NAMALWA (cell line): ENCODE measurements at regions not wholly inside any gene's neighbourhood (a gene's known extent, or its start where the extent isn't known, plus 50 kb on each side); places are given as distances from the start of the nearest gene placed in this dataset.

Experiments
- DNase-seq: peaks from one replicate; pipeline ENCODE4 v3.0.0-alpha.2; 2015; ENCODE audit warnings: low spot score

DNA sequence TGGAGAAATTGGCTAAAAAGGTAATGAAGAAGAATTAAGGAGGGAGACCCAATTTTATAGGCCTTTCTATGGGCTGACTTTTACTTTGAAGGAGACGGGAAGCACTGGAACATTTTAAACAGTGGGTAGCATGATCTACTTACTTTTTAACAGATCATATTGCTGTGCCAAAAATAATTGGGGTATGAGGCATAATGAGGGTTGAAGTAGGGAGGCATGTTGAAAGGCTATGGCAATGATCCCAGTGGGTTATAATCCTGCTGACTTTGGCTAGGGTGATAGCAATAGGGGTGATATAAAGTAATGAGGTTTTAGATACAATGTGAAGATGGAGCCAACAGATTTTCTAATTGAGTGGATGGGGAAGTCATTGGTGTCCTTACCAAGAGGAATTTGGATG, 73.2 kb downstream of the GPR37 start:
- DNase-seq: no peak

DNA sequence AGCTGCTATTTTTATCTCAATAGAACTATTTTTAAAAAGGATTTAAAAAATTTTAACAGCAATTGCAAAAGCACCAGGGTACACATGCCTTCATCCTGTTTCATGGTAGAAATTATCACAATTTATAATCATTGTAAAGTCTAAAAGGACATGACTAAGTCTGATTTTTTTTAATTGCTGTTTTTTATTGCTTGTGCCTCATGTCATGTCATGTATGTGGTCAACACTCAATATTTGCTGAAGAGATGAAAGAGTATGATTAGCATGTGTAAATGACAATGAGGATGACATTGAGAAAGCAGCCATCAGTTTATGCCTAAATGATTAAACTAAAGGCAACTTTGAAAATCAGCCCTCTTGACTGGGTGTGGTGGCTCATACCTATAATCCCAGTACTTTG, 74.8 kb downstream of the GPR37 start:
- no peak for DNase-seq

GRCh38 chr7:124689931-124690330, 75.7 kb downstream of the GPR37 start:
- DNase-seq: no peak

DNA sequence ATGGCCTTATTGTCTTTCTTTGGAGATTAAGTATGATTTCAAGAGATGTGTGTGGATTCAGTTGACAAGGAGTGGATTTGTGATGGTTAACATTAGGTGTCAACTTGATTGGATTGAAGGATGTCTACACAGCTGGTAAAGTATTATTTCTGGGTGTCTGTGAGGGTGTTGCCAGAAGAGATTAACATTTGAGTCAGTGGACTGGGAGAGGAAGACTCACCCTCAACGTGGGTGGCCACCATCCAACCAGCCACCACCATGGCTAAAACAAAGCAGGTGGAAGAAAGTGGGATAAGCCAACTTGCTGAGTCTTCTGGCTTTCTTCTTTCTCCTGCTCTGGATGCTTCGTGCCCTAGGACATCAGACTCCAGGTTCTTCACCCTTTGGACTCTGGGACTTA, 76.1 kb downstream of the GPR37 start:
- DNase-seq: no peak

DNA sequence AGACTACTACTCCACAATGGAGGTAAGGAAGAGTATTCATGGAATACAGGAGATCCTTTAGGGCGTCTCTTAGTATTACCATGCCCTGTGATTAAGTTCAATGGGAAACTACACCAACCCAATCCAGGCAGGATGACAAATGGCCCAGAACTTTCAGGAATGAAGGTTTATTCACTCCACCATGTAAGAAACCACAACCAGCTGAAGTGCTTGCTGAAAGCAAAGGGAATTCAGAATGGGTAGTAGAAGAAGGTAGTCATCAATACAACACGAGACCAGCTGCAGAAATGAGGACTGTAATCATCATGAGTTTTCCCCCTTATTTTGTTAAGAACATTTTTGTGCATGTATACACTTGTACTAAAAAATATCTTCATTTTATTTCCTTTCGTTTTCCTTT, 76.6 kb downstream of the GPR37 start:
- DNase-seq: no peak

DNA sequence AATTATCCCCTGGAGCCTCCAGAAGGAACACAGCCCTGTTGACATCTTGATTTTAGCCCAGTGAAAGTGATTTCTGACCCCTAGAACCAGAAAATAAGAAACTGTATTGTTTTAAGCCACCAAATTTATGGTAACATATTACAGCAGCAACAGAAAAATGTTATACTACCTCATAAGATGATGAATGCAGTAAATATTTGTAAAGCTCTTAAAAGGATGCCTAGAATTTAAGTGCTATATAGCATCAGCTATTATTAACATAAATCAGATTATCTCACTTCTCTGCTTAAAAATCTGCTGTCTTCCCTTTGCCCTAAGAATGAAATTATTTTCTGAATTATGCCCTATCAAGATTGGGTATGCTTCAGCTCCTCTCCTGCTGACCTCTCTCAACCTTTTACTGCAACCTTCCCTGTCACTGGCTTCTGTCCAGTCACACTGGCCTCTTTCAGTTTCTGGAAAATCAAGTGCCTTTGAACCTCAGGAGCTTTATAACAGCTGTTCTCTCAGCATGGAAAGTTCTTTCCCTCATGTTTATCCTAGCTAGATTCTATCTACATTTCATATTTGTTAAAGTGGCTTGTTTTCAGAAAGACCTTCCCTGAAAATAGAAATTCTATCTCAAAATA, 78.9 kb downstream of the GPR37 start:
- no peak for DNase-seq

DNA sequence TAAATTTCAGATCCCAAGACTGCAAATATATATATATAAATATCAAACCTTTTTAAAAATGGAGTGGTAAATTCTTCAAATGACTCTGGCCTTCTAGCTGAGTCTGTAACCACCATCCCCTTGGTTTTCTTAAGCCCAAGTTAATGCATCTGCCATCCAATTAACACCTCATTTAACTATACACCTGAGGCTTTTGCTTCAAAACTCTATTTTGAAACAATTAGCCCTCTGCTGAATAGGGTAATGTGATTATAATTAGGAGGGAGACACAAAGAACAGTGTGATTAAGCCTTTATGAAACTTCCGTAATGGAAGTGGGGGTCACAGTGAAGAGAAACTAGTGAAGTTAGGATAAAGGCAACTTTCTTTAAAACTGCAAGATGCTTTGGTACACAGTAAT, 83.6 kb downstream of the GPR37 start:
- DNase-seq: no peak

GRCh38 chr7:124680304-124680703, 85.3 kb downstream of the GPR37 start:
- DNase-seq: no peak

DNA sequence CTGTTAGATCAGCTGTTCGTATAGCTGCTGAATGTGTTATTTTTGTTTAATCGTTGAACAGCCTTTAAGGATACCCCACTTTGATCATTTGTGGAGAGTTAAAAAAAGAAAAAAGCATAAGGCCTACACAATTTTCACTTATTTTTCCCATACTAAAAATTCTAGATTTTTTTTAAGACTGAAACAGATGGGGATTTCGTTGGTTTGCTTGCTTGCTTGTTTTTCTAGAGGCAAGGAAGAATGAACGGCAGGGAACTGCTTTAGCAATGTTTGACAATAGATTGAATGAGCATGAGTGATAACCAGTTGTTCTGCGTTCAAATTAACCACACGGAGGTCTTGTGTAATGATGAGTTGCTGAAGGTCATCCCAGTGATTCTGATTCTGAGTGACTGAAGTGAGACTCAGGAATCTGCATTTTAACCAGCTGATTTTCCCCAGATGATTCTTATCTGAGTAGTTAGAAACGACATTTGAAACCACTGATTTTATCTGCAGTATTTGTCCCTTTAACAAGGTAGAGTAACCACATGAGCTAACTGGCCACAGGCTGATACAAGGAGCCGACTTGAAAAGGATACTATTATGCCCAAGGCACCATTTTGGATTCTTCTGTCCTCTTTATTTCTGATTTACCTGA, 85.9 kb downstream of the GPR37 start:
- DNase-seq: no peak

- DNase-seq: no peak
Observed at GRCh38 chr7:124679146-124679545, 86.4 kb downstream of the GPR37 start.

GRCh38 chr7:124674451-124674850, 91.1 kb downstream of the GPR37 start:
- no peak for DNase-seq

GRCh38 chr7:124672011-124672410, 93.6 kb downstream of the GPR37 start:
- no peak for DNase-seq

DNA sequence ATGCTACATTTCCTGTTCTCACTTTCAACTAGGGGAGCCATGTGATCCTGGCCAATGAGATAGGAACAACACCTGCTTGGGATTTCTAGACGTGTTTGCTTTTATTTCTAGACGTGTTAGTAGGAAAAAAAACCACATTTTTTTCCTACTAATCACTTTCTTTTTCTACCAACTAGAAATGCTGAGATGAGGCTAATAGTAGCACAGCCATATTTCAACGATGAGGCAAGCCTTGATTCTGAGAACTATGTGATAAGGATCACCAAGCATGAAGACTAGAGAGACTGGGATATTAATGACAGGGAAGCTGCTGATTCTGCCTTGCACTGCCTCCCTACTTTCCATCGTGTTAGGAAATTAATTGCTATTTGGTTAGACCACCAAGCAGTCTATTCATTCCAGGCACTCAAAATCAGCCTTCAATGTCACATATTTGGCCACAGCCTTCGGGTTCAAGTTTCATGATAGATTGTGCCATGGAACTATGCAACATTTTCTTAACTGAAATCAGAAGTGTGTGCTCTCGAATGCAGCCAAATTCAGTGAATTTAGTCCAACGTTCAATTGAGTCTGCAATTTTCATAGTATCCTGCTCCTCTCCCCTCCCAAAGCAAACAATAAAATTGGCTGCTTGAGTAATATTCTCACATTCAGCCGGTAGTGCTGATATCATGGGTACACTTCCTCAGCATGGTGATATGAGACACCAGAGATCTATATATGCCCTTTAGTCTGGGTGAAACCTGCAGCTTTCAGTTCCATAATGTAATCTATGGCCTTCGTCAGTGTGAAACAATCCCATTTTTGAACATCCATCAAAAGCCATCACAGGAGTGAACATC, 98.1 kb downstream of the GPR37 start:
- no peak for DNase-seq

GRCh38 chr7:124662937-124663336, 102.7 kb downstream of the GPR37 start:
- DNase-seq: no peak

- no peak for DNase-seq
Observed at GRCh38 chr7:124662372-124662771, 103.2 kb downstream of the GPR37 start.

DNA sequence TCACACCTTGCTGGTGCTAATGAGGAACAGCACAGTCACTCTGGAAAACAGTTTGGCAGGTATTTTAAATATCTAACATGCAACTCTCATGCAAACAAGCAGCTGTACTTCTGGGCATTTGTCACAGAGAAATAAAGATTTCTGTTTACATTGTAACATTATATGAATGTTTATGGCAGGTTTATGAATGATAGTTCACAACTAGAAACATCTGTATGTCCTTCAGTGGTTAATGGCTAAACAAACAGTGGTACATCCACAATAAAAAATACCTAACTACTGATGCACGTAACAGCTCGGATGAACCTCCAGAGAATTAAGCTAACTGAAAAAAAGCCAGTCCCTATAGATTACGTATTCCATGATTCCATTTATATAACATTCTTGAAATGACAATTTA, 109.6 kb downstream of the GPR37 start:
- DNase-seq: no peak

DNA sequence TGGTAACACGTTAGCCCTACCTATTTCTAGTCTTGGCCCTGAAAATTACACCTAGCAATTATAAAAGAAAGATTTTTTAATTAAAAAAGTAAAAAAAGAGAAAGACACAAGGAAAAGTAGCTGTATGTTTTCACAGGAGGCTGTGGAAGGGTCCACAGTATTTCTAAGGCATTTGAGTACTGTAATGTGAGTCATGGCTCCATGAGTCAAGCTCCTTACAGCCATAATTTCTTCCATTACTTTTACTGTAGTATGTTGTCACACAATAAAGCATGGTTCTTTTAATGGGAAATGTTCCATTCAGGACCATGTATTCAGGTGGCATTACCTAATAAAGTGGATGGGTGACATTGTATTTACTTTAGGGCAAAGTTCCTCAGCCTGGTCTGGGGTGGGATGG, 113.4 kb downstream of the GPR37 start:
- no peak for DNase-seq

GRCh38 chr7:124651136-124651535, 114.5 kb downstream of the GPR37 start:
- no peak for DNase-seq

DNA sequence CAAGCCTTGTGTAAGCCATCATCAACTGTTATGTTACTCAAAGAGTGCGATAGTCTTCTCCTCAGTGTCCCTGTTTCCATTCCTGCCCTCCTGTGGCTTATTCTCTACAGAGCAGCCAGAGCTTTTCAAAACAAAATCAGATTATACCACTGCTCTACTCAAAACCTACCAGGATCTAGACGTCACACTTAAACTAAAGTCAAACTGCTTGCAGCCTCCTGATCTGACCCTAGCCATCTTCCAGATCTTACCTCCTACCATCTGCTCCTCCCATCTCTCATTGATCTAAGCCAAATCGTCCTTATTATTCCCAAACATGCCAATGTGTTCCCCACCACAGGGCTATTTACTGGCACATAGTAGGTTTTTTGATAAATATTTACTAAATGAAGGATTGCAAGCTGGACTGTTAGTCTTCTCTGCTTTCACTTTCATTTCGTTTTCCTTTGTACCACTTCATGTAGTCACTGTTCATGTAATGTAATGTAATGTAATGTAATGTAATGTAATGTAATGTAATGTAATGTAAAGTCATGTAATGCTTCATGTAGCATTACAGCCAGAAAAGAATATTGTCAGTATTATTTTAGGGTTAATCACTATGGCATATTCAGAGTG, 116.1 kb downstream of the GPR37 start:
- peak; percentile 9 for DNase-seq

- no peak for DNase-seq
Observed at GRCh38 chr7:124647630-124648306, 117.8 kb downstream of the GPR37 start.

GRCh38 chr7:124645704-124646103, 119.9 kb downstream of the GPR37 start:
- DNase-seq: no peak

DNA sequence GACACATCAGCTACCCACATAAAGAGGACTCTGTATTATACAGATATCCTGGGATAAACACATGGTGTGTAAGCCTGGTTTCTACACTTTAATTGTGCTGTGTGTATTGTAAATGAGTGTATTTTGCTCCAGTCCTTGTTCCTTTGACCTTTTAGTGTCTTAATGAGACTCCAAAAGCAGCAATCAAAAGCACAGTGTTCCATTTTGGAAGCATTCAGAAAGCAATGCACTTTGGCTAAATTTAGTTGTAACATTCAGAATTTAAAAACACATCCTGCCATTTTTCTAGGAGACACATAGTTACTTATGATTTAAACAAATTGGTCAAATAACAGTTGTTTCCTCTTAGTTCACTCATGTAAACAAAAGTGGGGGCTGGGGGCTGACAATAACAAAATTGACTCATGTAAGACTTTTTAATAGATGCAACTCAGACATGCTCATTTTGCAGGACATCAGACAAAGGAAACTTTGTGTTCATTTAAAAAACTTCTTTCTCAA, 122.2 kb downstream of the GPR37 start:
- DNase-seq: no peak
